HepG2 (cell line): ENCODE measurements at regions not wholly inside any gene's neighbourhood (a gene's known extent, or its start where the extent isn't known, plus 50 kb on each side); places are given as distances from the start of the nearest gene placed in this dataset.

Experiments used
- ARNT2 ChIP-seq: sonication (generic); formaldehyde crosslinking; IDR thresholded peaks from 2 replicates; pipeline ENCODE4 v1.8.0; 2022; ENCODE audit warnings: mild to moderate bottlenecking, low read depth, missing genetic modification reagents, moderate library complexity
- GMEB2 ChIP-seq: IDR thresholded peaks from 2 replicates; pipeline ENCODE4 v1.6.1; 2016; ENCODE audit warnings: missing biosample characterization, missing genetic modification reagents, low read depth
- HMG20A ChIP-seq: IDR thresholded peaks from 2 replicates; pipeline ENCODE4 v1.6.1; 2016; ENCODE audit warnings: borderline replicate concordance
- JARID2 ChIP-seq: sonication (generic); formaldehyde crosslinking; IDR thresholded peaks from 2 replicates; pipeline ENCODE4 v1.8.1; 2023; ENCODE audit warnings: missing genetic modification reagents, inconsistent platforms; ENCODE audit not compliant: insufficient replicate concordance
- PRDM4 ChIP-seq: sonication (generic); formaldehyde crosslinking; IDR thresholded peaks from 2 replicates; pipeline ENCODE4 v1.9.0; 2021; ENCODE audit warnings: missing genetic modification reagents, borderline replicate concordance
- TAF15 ChIP-seq: fragments of 200-400 bp; formaldehyde crosslinking; IDR thresholded peaks from one replicate; pipeline ENCODE4 v1.6.1; 2018; ENCODE audit warnings: mild to moderate bottlenecking, low read depth, low read length; ENCODE audit not compliant: poor library complexity, severe bottlenecking
- ZFP1 ChIP-seq: IDR thresholded peaks from 2 replicates; pipeline ENCODE4 v1.6.1; 2016
- ZNF17 ChIP-seq: sonication (generic); formaldehyde crosslinking; IDR thresholded peaks from 2 replicates; pipeline ENCODE4 v1.5.0; 2020; ENCODE audit warnings: mild to moderate bottlenecking, missing genetic modification reagents
- ZNF280D ChIP-seq: sonication (generic); formaldehyde crosslinking; IDR thresholded peaks from 2 replicates; pipeline ENCODE4 v1.5.1; 2020; ENCODE audit warnings: mild to moderate bottlenecking, missing genetic modification reagents
- ZSCAN29 ChIP-seq: sonication (generic); formaldehyde crosslinking; conservative IDR thresholded peaks from 2 replicates; pipeline ENCODE4 v1.4.0; 2020; ENCODE audit warnings: mild to moderate bottlenecking, missing genetic modification reagents
- TF ChIP-seq, protein P1 (sequence below), 2 experiments: sonication (generic) in 1 of 2; formaldehyde crosslinking in 1 of 2; IDR thresholded peaks; 2 replicates each; pipeline versions ENCODE4 v1.6.1 to v1.9.0; 2014 to 2022; ENCODE audit warnings: antibody characterized with exemption in 1 of 2, borderline replicate concordance in 1 of 2, inconsistent platforms in 1 of 2, low read depth in 1 of 2, missing genetic modification reagents in 1 of 2
- TF ChIP-seq, protein P2 (sequence below): sonication (generic); formaldehyde crosslinking; IDR thresholded peaks from 2 replicates; pipeline ENCODE4 v1.5.1; 2020; ENCODE audit warnings: missing genetic modification reagents, mild to moderate bottlenecking, borderline replicate concordance
- TF ChIP-seq, protein P3 (sequence below): sonication (generic); formaldehyde crosslinking; IDR thresholded peaks from 2 replicates; pipeline ENCODE4 v1.4.0; 2020; ENCODE audit warnings: missing genetic modification reagents

- TF ChIP-seq, protein P1, sequence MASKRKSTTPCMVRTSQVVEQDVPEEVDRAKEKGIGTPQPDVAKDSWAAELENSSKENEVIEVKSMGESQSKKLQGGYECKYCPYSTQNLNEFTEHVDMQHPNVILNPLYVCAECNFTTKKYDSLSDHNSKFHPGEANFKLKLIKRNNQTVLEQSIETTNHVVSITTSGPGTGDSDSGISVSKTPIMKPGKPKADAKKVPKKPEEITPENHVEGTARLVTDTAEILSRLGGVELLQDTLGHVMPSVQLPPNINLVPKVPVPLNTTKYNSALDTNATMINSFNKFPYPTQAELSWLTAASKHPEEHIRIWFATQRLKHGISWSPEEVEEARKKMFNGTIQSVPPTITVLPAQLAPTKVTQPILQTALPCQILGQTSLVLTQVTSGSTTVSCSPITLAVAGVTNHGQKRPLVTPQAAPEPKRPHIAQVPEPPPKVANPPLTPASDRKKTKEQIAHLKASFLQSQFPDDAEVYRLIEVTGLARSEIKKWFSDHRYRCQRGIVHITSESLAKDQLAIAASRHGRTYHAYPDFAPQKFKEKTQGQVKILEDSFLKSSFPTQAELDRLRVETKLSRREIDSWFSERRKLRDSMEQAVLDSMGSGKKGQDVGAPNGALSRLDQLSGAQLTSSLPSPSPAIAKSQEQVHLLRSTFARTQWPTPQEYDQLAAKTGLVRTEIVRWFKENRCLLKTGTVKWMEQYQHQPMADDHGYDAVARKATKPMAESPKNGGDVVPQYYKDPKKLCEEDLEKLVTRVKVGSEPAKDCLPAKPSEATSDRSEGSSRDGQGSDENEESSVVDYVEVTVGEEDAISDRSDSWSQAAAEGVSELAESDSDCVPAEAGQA (IDR thresholded peaks at IDR 0.05; ENCODE audit: low read depth), result 0 out of 2 replicates have a peak, but pooled peaks have one; percentile 38
- TF ChIP-seq, protein P1 (CRISPR knock-in tag; IDR thresholded peaks at IDR 0.05; ENCODE audit: borderline replicate concordance), result no peak
- TF ChIP-seq HMG20A, result peak; percentile 89
- TF ChIP-seq TAF15, result no peak
- peak; percentile 87 for TF ChIP-seq ZFP1 (CRISPR knock-in tag)
- TF ChIP-seq ZNF280D (CRISPR knock-in tag), result no peak
- no peak for TF ChIP-seq GMEB2
- TF ChIP-seq, protein P2, sequence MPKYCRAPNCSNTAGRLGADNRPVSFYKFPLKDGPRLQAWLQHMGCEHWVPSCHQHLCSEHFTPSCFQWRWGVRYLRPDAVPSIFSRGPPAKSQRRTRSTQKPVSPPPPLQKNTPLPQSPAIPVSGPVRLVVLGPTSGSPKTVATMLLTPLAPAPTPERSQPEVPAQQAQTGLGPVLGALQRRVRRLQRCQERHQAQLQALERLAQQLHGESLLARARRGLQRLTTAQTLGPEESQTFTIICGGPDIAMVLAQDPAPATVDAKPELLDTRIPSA (CRISPR knock-in tag), result no peak
- TF ChIP-seq ZNF17 (CRISPR knock-in tag), result no peak
- no peak; the same call in 1 of the 2 replicates for TF ChIP-seq ZSCAN29
- TF ChIP-seq ARNT2, result no peak; the same call in 1 of the 2 replicates
- TF ChIP-seq, protein P3, sequence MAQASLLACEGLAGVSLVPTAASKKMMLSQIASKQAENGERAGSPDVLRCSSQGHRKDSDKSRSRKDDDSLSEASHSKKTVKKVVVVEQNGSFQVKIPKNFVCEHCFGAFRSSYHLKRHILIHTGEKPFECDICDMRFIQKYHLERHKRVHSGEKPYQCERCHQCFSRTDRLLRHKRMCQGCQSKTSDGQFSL (CRISPR knock-in tag), result peak; percentile 51; the same call in 1 of the 2 replicates
- TF ChIP-seq JARID2 (CRISPR knock-in tag), result no peak
- TF ChIP-seq PRDM4, result no peak
Measured at GRCh38 chr2:43005245-43005974, 213.0 kb upstream of the HAAO start (continued).
